Astrocyte (in vitro differentiated cells and primary cell): ENCODE measurements at regions not wholly inside any gene's neighbourhood (a gene's known extent, or its start where the extent isn't known, plus 50 kb on each side); places are given as distances from the start of the nearest gene placed in this dataset.

Experiments
- DNase-seq: peaks from one replicate; pipeline ENCODE4 v3.0.0-alpha.2; 2010; ENCODE audit warnings: low read depth
- FAIRE-seq: peaks from 2 replicates; lab custom pipeline; 2011; peaks lifted over from hg19 to GRCh38; lab: Jason Lieb, UNC
- H2AFZ ChIP-seq: 2 replicates; pipeline ENCODE4 v1.6.0; 2012; ENCODE audit warnings: low read depth, low read length, inconsistent platforms
- H3K27ac ChIP-seq: 2 replicates; pipeline ENCODE4 v1.5.1; 2011; ENCODE audit warnings: low read depth, low read length, inconsistent platforms
- H3K27me3 ChIP-seq: 2 replicates; pipeline ENCODE4 v1.6.0; 2011; ENCODE audit warnings: low read length, inconsistent platforms; ENCODE audit not compliant: insufficient read depth
- H3K36me3 ChIP-seq: 2 replicates; pipeline ENCODE4 v1.5.1; 2011; ENCODE audit warnings: low read length, inconsistent platforms; ENCODE audit not compliant: insufficient read depth
- H3K4me1 ChIP-seq: 2 replicates; pipeline ENCODE4 v1.5.1; 2011; ENCODE audit warnings: low read length, inconsistent platforms; ENCODE audit not compliant: insufficient read depth
- H3K4me2 ChIP-seq: 2 replicates; pipeline ENCODE4 v1.6.0; 2012; ENCODE audit warnings: low read length, inconsistent platforms
- H3K4me3 ChIP-seq: 2 replicates; pipeline ENCODE4 v1.5.1; 2011; ENCODE audit warnings: low read depth, mild to moderate bottlenecking, low read length, inconsistent platforms; ENCODE audit not compliant: insufficient read depth
- H3K79me2 ChIP-seq: 2 replicates; pipeline ENCODE4 v1.6.0; 2012; ENCODE audit warnings: mild to moderate bottlenecking, low read length, inconsistent platforms; ENCODE audit not compliant: insufficient read depth
- H3K9ac ChIP-seq: 2 replicates; pipeline ENCODE4 v1.6.0; 2012; ENCODE audit warnings: mild to moderate bottlenecking, low read length, inconsistent platforms
- H3K9me3 ChIP-seq: 2 replicates; pipeline ENCODE4 v1.5.1; 2012; ENCODE audit warnings: low read depth, mild to moderate bottlenecking, low read length, inconsistent platforms; ENCODE audit not compliant: insufficient read depth
- H4K20me1 ChIP-seq: 2 replicates; pipeline ENCODE4 v1.6.0; 2012; ENCODE audit warnings: low read length, inconsistent platforms; ENCODE audit not compliant: insufficient read depth
- H3K27ac Mint-ChIP-seq: one replicate; pipeline ENCODE4 v1.8.0; 2021; ENCODE audit warnings: mild to moderate bottlenecking, mixed read lengths; ENCODE audit not compliant: unreplicated experiment
- H3K27me3 Mint-ChIP-seq: one replicate; pipeline ENCODE4 v1.8.0; 2021; ENCODE audit warnings: low read depth, mixed read lengths; ENCODE audit not compliant: unreplicated experiment
- H3K36me3 Mint-ChIP-seq: one replicate; pipeline ENCODE4 v1.8.0; 2021; ENCODE audit warnings: low read depth, mixed read lengths; ENCODE audit not compliant: unreplicated experiment
- H3K4me1 Mint-ChIP-seq: one replicate; pipeline ENCODE4 v1.8.0; 2021; ENCODE audit warnings: low read depth, mixed read lengths; ENCODE audit not compliant: unreplicated experiment
- H3K4me3 Mint-ChIP-seq: one replicate; pipeline ENCODE4 v1.8.0; 2021; ENCODE audit warnings: mild to moderate bottlenecking, moderate library complexity, mixed read lengths; ENCODE audit not compliant: unreplicated experiment
- H3K9me3 Mint-ChIP-seq: one replicate; pipeline ENCODE4 v1.8.0; 2021; ENCODE audit warnings: mild to moderate bottlenecking, mixed read lengths; ENCODE audit not compliant: unreplicated experiment
- EZH2 ChIP-seq: IDR thresholded peaks from 2 replicates; pipeline ENCODE4 v1.6.1; 2012; ENCODE audit warnings: mild to moderate bottlenecking, low read length, inconsistent platforms; ENCODE audit not compliant: insufficient read depth
- TF ChIP-seq, protein P1 (sequence below): IDR thresholded peaks from 2 replicates; pipeline ENCODE4 v1.5.1; 2011; ENCODE audit warnings: low read depth, mild to moderate bottlenecking, inconsistent platforms, low read length, moderate library complexity; ENCODE audit not compliant: insufficient read depth

- no peaks in the 10 kb centered on the region for H4K20me1 ChIP-seq
- H3K4me3 ChIP-seq, result no peak overlapping the region
- Mint-ChIP-seq H3K27me3 (peaks cover 5% of the 10 kb centered on the region), H3K4me3 (no peak overlapping the region), H3K27ac (no peak overlapping the region), H3K36me3 (no peaks in the 10 kb centered on the region), H3K9me3 (no peaks in the 10 kb centered on the region), H3K4me1 (no peaks in the 10 kb centered on the region)
- H3K4me1 ChIP-seq, result no peaks in the 10 kb centered on the region
- H3K27ac ChIP-seq, result no peak overlapping the region
- H3K79me2 ChIP-seq, result no peaks in the 10 kb centered on the region
- no peaks in the 10 kb centered on the region for H3K36me3 ChIP-seq
- H2AFZ ChIP-seq, result no peak overlapping the region
- FAIRE-seq, result no peak
- TF ChIP-seq, protein P1, sequence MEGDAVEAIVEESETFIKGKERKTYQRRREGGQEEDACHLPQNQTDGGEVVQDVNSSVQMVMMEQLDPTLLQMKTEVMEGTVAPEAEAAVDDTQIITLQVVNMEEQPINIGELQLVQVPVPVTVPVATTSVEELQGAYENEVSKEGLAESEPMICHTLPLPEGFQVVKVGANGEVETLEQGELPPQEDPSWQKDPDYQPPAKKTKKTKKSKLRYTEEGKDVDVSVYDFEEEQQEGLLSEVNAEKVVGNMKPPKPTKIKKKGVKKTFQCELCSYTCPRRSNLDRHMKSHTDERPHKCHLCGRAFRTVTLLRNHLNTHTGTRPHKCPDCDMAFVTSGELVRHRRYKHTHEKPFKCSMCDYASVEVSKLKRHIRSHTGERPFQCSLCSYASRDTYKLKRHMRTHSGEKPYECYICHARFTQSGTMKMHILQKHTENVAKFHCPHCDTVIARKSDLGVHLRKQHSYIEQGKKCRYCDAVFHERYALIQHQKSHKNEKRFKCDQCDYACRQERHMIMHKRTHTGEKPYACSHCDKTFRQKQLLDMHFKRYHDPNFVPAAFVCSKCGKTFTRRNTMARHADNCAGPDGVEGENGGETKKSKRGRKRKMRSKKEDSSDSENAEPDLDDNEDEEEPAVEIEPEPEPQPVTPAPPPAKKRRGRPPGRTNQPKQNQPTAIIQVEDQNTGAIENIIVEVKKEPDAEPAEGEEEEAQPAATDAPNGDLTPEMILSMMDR, result no peak
- no peak for TF ChIP-seq EZH2
- no peaks in the 10 kb centered on the region for H3K9me3 ChIP-seq
- no peak for DNase-seq
- H3K27me3 ChIP-seq, result no peaks in the 10 kb centered on the region
- no peak overlapping the region for H3K9ac ChIP-seq
- no peak overlapping the region for H3K4me2 ChIP-seq
These were observed 301.2 kb upstream of the ADGRL2 start for GRCh38 chr1:81499487-81499886.

GRCh38 chr1:81498471-81499462 is 302.0 kb upstream of the ADGRL2 start:
- Histone ChIP-seq H3K9me3 (no peaks in the 10 kb centered on the region), H3K4me1 (no peaks in the 10 kb centered on the region), H3K36me3 (no peaks in the 10 kb centered on the region), H3K27ac (no peak overlapping the region), H3K27me3 (no peaks in the 10 kb centered on the region), H2AFZ (no peak overlapping the region), H4K20me1 (no peaks in the 10 kb centered on the region), H3K4me3 (no peak overlapping the region), H3K9ac (no peak overlapping the region), H3K79me2 (no peaks in the 10 kb centered on the region), H3K4me2 (no peak overlapping the region)
- Mint-ChIP-seq H3K9me3 (no peaks in the 10 kb centered on the region), H3K27me3 (peaks cover 5% of the 10 kb centered on the region), H3K4me3 (no peak overlapping the region), H3K4me1 (no peaks in the 10 kb centered on the region), H3K27ac (no peak overlapping the region), H3K36me3 (no peaks in the 10 kb centered on the region)
- FAIRE-seq (no peak), DNase-seq (no peak)
- TF ChIP-seq, protein P1, result no peak
- no peak for TF ChIP-seq EZH2

DNA sequence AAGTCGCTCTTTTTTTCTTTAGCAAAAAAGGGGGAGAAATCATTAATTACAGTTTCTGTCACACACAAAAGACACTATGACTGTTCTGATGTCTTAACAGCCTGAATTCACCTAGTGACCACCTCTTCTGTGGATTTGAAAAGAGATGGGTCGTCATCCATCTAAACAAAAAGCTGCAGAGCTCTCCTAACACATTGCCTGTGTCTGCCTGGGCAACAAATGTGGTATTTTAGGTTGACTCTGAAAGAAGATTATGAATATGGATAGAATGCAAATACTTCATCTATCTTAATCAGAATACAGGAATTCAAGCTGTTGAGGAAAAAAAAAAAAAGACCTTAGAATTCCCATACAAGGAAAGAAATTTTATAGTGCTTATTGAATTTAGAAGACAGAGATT is 304.4 kb upstream of the ADGRL2 start:
- Mint-ChIP-seq H3K4me3 (no peak overlapping the region), H3K36me3 (no peaks in the 10 kb centered on the region), H3K9me3 (no peaks in the 10 kb centered on the region), H3K4me1 (no peaks in the 10 kb centered on the region), H3K27ac (no peak overlapping the region), H3K27me3 (no peaks in the 10 kb centered on the region)
- H4K20me1 ChIP-seq, result no peaks in the 10 kb centered on the region
- H3K9ac ChIP-seq, result no peak overlapping the region
- H3K4me1 ChIP-seq, result no peaks in the 10 kb centered on the region
- DNase-seq, result no peak
- no peak overlapping the region for H3K4me3 ChIP-seq
- no peak overlapping the region for H3K27ac ChIP-seq
- no peak overlapping the region for H3K4me2 ChIP-seq
- H3K36me3 ChIP-seq, result no peaks in the 10 kb centered on the region
- no peaks in the 10 kb centered on the region for H3K9me3 ChIP-seq
- no peaks in the 10 kb centered on the region for H3K79me2 ChIP-seq
- H3K27me3 ChIP-seq, result no peaks in the 10 kb centered on the region
- FAIRE-seq, result no peak
- no peak for TF ChIP-seq EZH2
- TF ChIP-seq, protein P1, result no peak
- no peak overlapping the region for H2AFZ ChIP-seq
